ENCODE measurements at regions not wholly inside any gene's neighbourhood (a gene's known extent, or its start where the extent isn't known, plus 50 kb on each side); places are given as distances from the start of the nearest gene placed in this dataset.

DNA sequence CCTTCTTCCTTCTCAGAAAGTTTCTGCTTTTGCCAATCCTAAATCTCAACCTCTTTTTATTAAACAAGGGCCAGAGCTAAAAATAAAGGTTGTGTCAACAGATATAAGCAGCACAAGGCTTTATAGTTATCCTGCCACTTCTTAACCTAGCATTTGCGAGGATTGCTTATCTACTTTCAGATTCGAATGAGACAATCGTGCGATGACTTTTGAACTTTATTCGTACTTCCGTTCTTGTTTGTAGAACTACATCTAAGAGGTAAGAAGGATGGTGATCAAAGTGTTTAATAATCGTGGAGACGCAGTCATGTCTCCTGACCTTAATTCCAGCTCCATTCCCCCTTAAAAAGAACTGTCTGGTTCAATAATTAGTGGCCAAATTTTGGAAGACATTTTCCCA, 578.6 kb downstream of the PIK3C3 start:
- H3K4me1 ChIP-seq, result no peaks in the 10 kb centered on the region
- TF ChIP-seq, protein P1, sequence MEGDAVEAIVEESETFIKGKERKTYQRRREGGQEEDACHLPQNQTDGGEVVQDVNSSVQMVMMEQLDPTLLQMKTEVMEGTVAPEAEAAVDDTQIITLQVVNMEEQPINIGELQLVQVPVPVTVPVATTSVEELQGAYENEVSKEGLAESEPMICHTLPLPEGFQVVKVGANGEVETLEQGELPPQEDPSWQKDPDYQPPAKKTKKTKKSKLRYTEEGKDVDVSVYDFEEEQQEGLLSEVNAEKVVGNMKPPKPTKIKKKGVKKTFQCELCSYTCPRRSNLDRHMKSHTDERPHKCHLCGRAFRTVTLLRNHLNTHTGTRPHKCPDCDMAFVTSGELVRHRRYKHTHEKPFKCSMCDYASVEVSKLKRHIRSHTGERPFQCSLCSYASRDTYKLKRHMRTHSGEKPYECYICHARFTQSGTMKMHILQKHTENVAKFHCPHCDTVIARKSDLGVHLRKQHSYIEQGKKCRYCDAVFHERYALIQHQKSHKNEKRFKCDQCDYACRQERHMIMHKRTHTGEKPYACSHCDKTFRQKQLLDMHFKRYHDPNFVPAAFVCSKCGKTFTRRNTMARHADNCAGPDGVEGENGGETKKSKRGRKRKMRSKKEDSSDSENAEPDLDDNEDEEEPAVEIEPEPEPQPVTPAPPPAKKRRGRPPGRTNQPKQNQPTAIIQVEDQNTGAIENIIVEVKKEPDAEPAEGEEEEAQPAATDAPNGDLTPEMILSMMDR (IDR thresholded peaks at IDR 0.05), result no peak
- TF ChIP-seq POLR2A (IDR thresholded peaks at IDR 0.05), result no peak
- H3K4me3 ChIP-seq, result no peak overlapping the region
- H3K36me3 ChIP-seq, result no peaks in the 10 kb centered on the region
- no peaks in the 10 kb centered on the region for H3K27me3 ChIP-seq
- intact Hi-C loops (cut with DNase I), result no loop called here
- WGBS (ENCODE audit: insufficient coverage, low coverage, low lambda C conversion rate, missing lambda C conversion rate), result 82% methylated on average over 8 of the region's 8 CpGs
- DNase-seq (no peak), ATAC-seq (no peak)
- no peaks in the 10 kb centered on the region for H3K9me3 ChIP-seq
- H3K27ac ChIP-seq, result no peak overlapping the region

- H3K4me3 ChIP-seq, result no peak overlapping the region
- DNase-seq, result no peak
- intact Hi-C loops (cut with DNase I), result no loop called here
- no peaks in the 10 kb centered on the region for H3K36me3 ChIP-seq
- ATAC-seq, result no peak
- TF ChIP-seq POLR2A (IDR thresholded peaks at IDR 0.05), result no peak
- TF ChIP-seq, protein P1 (IDR thresholded peaks at IDR 0.05), result no peak
- H3K9me3 ChIP-seq, result no peaks in the 10 kb centered on the region
- H3K27ac ChIP-seq, result no peak overlapping the region
- no peaks in the 10 kb centered on the region for H3K4me1 ChIP-seq
- H3K27me3 ChIP-seq, result no peaks in the 10 kb centered on the region
- WGBS (ENCODE audit: insufficient coverage, low coverage, low lambda C conversion rate, missing lambda C conversion rate), result 47% methylated on average over 1 of the region's 1 CpG
Observed at GRCh38 chr18:42534313-42534712, 579.3 kb downstream of the PIK3C3 start.

GRCh38 chr18:42536442-42536841, 579.0 kb downstream of the RIT2 start:
- 50% methylated on average over 1 of the region's 1 CpG for WGBS (ENCODE audit: insufficient coverage, low coverage, low lambda C conversion rate, missing lambda C conversion rate)
- TF ChIP-seq, protein P1 (IDR thresholded peaks at IDR 0.05), result no peak
- TF ChIP-seq POLR2A (IDR thresholded peaks at IDR 0.05), result no peak
- DNase-seq, result no peak
- H3K27me3 ChIP-seq, result no peaks in the 10 kb centered on the region
- intact Hi-C loops (cut with DNase I), result no loop called here
- H3K4me1 ChIP-seq, result no peaks in the 10 kb centered on the region
- no peaks in the 10 kb centered on the region for H3K9me3 ChIP-seq
- H3K27ac ChIP-seq, result no peak overlapping the region
- no peaks in the 10 kb centered on the region for H3K36me3 ChIP-seq
- ATAC-seq, result no peak
- no peak overlapping the region for H3K4me3 ChIP-seq

DNA sequence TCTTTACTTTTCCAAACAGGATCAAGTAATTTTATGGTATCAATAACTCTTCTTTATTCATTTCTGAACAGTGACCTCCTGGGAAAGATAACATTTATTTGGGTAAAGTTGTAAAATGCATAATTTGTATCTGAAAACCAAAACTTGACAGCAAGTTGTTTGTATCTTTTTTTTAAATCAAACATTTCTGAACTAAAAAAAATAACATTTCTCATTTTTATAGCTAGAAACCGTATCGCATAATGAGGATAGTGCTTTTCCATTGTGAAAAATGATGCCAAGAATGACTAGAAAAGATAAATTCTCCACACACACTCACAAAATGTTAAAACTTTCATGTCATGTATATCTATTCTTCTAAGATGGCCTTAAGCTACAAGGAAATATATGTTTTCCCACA, 578.2 kb downstream of the RIT2 start:
- 88% methylated on average over 2 of the region's 2 CpGs for WGBS (ENCODE audit: insufficient coverage, low coverage, low lambda C conversion rate, missing lambda C conversion rate)
- no peaks in the 10 kb centered on the region for H3K9me3 ChIP-seq
- H3K36me3 ChIP-seq, result no peaks in the 10 kb centered on the region
- intact Hi-C loops (cut with DNase I), result no loop called here
- no peaks in the 10 kb centered on the region for H3K4me1 ChIP-seq
- TF ChIP-seq, protein P1 (IDR thresholded peaks at IDR 0.05), result no peak
- TF ChIP-seq POLR2A (IDR thresholded peaks at IDR 0.05), result no peak
- H3K27ac ChIP-seq, result no peak overlapping the region
- no peak for ATAC-seq
- DNase-seq, result no peak
- H3K27me3 ChIP-seq, result no peaks in the 10 kb centered on the region
- H3K4me3 ChIP-seq, result no peak overlapping the region

- H3K27me3 ChIP-seq, result no peaks in the 10 kb centered on the region
- no peak for ATAC-seq
- H3K4me1 ChIP-seq, result no peaks in the 10 kb centered on the region
- WGBS (ENCODE audit: insufficient coverage, low coverage, low lambda C conversion rate, missing lambda C conversion rate), result 84% methylated on average over 1 of the region's 1 CpG
- TF ChIP-seq, protein P1 (IDR thresholded peaks at IDR 0.05), result no peak
- no peak for TF ChIP-seq POLR2A (IDR thresholded peaks at IDR 0.05)
- no peaks in the 10 kb centered on the region for H3K9me3 ChIP-seq
- no peak for DNase-seq
- H3K4me3 ChIP-seq, result no peak overlapping the region
- intact Hi-C loops (cut with DNase I), result no loop called here
- H3K36me3 ChIP-seq, result no peaks in the 10 kb centered on the region
- H3K27ac ChIP-seq, result no peak overlapping the region
Observed at GRCh38 chr18:42544901-42545300, 570.6 kb downstream of the RIT2 start.
